GM23338 (cell line): ENCODE measurements at regions not wholly inside any gene's neighbourhood (a gene's known extent, or its start where the extent isn't known, plus 50 kb on each side); places are given as distances from the start of the nearest gene placed in this dataset.

ENCODE experiments used
- ATAC-seq: fragments of 200-7000 bp; cut with Tn5 transposase; 3 replicates; pipeline ENCODE4 v1.9.1; 2020
- DNase-seq: peaks from one replicate; pipeline ENCODE4 v3.0.0-alpha.2; 2015; ENCODE audit warnings: low spot score
- H2AFZ ChIP-seq: fragments of 200-600 bp; sonication (generic); 2 replicates; pipeline ENCODE4 v1.8.0; 2016; ENCODE audit warnings: antibody characterized with exemption, mild to moderate bottlenecking, moderate library complexity
- H3F3A ChIP-seq: fragments of 200-600 bp; sonication (generic); replicated peaks from 2 replicates; pipeline ENCODE4 v1.8.0; 2017; ENCODE audit warnings: antibody characterized with exemption, mixed run types, low read depth
- H3K27ac ChIP-seq: fragments of 200-600 bp; sonication (generic); 2 replicates; pipeline ENCODE4 v1.6.1; 2016; ENCODE audit warnings: low read depth
- H3K27me3 ChIP-seq: fragments of 200-600 bp; sonication (generic); 2 replicates; pipeline ENCODE4 v1.8.0; 2016; ENCODE audit warnings: mild to moderate bottlenecking, mixed run types, moderate library complexity; ENCODE audit not compliant: insufficient read depth
- H3K36me3 ChIP-seq: fragments of 200-600 bp; sonication (generic); 2 replicates; pipeline ENCODE4 v1.8.0; 2016; ENCODE audit warnings: mild to moderate bottlenecking; ENCODE audit not compliant: insufficient read depth
- H3K4me1 ChIP-seq: fragments of 200-600 bp; sonication (generic); 2 replicates; pipeline ENCODE4 v1.8.0; 2016; ENCODE audit warnings: mild to moderate bottlenecking, moderate library complexity; ENCODE audit not compliant: insufficient read depth
- H3K4me2 ChIP-seq: fragments of 200-600 bp; sonication (generic); 2 replicates; pipeline ENCODE4 v1.7.1; 2017; ENCODE audit warnings: mixed run types
- H3K4me3 ChIP-seq: fragments of 200-600 bp; sonication (generic); 2 replicates; pipeline ENCODE4 v1.6.1; 2016; ENCODE audit warnings: mixed run types
- H3K79me2 ChIP-seq: fragments of 200-600 bp; sonication (generic); replicated peaks from 2 replicates; pipeline ENCODE4 v1.8.0; 2017; ENCODE audit warnings: mild to moderate bottlenecking; ENCODE audit not compliant: insufficient read depth
- H3K9me2 ChIP-seq: fragments of 200-600 bp; sonication (generic); 2 replicates; pipeline ENCODE4 v1.8.0; 2017; ENCODE audit not compliant: insufficient read depth
- H4K20me1 ChIP-seq: fragments of 200-600 bp; sonication (generic); replicated peaks from 2 replicates; pipeline ENCODE4 v1.8.0; 2017; ENCODE audit warnings: mild to moderate bottlenecking; ENCODE audit not compliant: insufficient read depth
- H3K27ac Mint-ChIP-seq: 2 replicates; pipeline ENCODE4 v1.8.0; 2020; ENCODE audit warnings: inconsistent platforms, mild to moderate bottlenecking, moderate library complexity, mixed read lengths
- H3K27me3 Mint-ChIP-seq: 3 replicates; pipeline ENCODE4 v1.8.0; 2022; ENCODE audit warnings: low read depth, mild to moderate bottlenecking, moderate library complexity, mixed read lengths, inconsistent platforms; ENCODE audit not compliant: insufficient read depth, poor library complexity
- H3K36me3 Mint-ChIP-seq: 3 replicates; pipeline ENCODE4 v1.8.0; 2021; ENCODE audit warnings: low read depth, mild to moderate bottlenecking, inconsistent platforms, moderate library complexity, mixed read lengths
- H3K4me1 Mint-ChIP-seq: 3 replicates; pipeline ENCODE4 v1.8.0; 2020; ENCODE audit warnings: mild to moderate bottlenecking, inconsistent platforms, mixed read lengths
- H3K4me3 Mint-ChIP-seq: 3 replicates; pipeline ENCODE4 v1.8.0; 2021; ENCODE audit warnings: moderate library complexity, mild to moderate bottlenecking, inconsistent platforms, mixed read lengths
- H3K9me3 Mint-ChIP-seq: 3 replicates; pipeline ENCODE4 v1.8.0; 2020; ENCODE audit warnings: moderate library complexity, mild to moderate bottlenecking, inconsistent platforms, mixed read lengths
- CREB1 ChIP-seq: fragments of 250-450 bp; sonication (Bioruptor Pico); IDR thresholded peaks from 2 replicates; pipeline ENCODE4 v1.5.0; 2020; ENCODE audit warnings: low read depth, mild to moderate bottlenecking, moderate library complexity
- CTCF ChIP-seq, 2 experiments: fragments of 200-600 bp in 1 of 2; sonication (generic) in 1 of 2; conservative IDR thresholded peaks; 2 replicates each; pipeline versions ENCODE4 v1.5.1 to v1.6.1; 2016 to 2017; ENCODE audit warnings: antibody characterized with exemption in 2 of 2, low read depth in 2 of 2, mild to moderate bottlenecking in 2 of 2, moderate library complexity in 1 of 2
- EZH2 ChIP-seq: fragments of 200-600 bp; sonication (generic); IDR thresholded peaks from one replicate; pipeline ENCODE4 v1.8.0; 2017; ENCODE audit warnings: antibody characterized with exemption, mild to moderate bottlenecking, low read depth; ENCODE audit not compliant: unreplicated experiment
- EZH2phosphoT487 ChIP-seq: fragments of 200-600 bp; sonication (generic); IDR thresholded peaks from one replicate; pipeline ENCODE4 v1.8.1; 2018; ENCODE audit warnings: antibody characterized with exemption; ENCODE audit not compliant: unreplicated experiment
- STAT1 ChIP-seq: IDR thresholded peaks from one replicate; pipeline ENCODE4 v1.6.1; 2016; ENCODE audit warnings: antibody characterized with exemption; ENCODE audit not compliant: unreplicated experiment
- ZNF114 ChIP-seq: fragments of 250-450 bp; sonication (Bioruptor Pico); IDR thresholded peaks from 2 replicates; pipeline ENCODE4 v1.5.0; 2020; ENCODE audit warnings: mild to moderate bottlenecking, moderate library complexity
- TF ChIP-seq, protein P1 (sequence below): fragments of 250-450 bp; sonication (Bioruptor Pico); IDR thresholded peaks from 2 replicates; pipeline ENCODE4 v1.5.0; 2020; ENCODE audit warnings: mild to moderate bottlenecking, moderate library complexity
- TF ChIP-seq, protein P2 (sequence below): IDR thresholded peaks from 2 replicates; pipeline ENCODE4 v1.6.1; 2016; ENCODE audit warnings: antibody characterized with exemption

- TF ChIP-seq, protein P1, sequence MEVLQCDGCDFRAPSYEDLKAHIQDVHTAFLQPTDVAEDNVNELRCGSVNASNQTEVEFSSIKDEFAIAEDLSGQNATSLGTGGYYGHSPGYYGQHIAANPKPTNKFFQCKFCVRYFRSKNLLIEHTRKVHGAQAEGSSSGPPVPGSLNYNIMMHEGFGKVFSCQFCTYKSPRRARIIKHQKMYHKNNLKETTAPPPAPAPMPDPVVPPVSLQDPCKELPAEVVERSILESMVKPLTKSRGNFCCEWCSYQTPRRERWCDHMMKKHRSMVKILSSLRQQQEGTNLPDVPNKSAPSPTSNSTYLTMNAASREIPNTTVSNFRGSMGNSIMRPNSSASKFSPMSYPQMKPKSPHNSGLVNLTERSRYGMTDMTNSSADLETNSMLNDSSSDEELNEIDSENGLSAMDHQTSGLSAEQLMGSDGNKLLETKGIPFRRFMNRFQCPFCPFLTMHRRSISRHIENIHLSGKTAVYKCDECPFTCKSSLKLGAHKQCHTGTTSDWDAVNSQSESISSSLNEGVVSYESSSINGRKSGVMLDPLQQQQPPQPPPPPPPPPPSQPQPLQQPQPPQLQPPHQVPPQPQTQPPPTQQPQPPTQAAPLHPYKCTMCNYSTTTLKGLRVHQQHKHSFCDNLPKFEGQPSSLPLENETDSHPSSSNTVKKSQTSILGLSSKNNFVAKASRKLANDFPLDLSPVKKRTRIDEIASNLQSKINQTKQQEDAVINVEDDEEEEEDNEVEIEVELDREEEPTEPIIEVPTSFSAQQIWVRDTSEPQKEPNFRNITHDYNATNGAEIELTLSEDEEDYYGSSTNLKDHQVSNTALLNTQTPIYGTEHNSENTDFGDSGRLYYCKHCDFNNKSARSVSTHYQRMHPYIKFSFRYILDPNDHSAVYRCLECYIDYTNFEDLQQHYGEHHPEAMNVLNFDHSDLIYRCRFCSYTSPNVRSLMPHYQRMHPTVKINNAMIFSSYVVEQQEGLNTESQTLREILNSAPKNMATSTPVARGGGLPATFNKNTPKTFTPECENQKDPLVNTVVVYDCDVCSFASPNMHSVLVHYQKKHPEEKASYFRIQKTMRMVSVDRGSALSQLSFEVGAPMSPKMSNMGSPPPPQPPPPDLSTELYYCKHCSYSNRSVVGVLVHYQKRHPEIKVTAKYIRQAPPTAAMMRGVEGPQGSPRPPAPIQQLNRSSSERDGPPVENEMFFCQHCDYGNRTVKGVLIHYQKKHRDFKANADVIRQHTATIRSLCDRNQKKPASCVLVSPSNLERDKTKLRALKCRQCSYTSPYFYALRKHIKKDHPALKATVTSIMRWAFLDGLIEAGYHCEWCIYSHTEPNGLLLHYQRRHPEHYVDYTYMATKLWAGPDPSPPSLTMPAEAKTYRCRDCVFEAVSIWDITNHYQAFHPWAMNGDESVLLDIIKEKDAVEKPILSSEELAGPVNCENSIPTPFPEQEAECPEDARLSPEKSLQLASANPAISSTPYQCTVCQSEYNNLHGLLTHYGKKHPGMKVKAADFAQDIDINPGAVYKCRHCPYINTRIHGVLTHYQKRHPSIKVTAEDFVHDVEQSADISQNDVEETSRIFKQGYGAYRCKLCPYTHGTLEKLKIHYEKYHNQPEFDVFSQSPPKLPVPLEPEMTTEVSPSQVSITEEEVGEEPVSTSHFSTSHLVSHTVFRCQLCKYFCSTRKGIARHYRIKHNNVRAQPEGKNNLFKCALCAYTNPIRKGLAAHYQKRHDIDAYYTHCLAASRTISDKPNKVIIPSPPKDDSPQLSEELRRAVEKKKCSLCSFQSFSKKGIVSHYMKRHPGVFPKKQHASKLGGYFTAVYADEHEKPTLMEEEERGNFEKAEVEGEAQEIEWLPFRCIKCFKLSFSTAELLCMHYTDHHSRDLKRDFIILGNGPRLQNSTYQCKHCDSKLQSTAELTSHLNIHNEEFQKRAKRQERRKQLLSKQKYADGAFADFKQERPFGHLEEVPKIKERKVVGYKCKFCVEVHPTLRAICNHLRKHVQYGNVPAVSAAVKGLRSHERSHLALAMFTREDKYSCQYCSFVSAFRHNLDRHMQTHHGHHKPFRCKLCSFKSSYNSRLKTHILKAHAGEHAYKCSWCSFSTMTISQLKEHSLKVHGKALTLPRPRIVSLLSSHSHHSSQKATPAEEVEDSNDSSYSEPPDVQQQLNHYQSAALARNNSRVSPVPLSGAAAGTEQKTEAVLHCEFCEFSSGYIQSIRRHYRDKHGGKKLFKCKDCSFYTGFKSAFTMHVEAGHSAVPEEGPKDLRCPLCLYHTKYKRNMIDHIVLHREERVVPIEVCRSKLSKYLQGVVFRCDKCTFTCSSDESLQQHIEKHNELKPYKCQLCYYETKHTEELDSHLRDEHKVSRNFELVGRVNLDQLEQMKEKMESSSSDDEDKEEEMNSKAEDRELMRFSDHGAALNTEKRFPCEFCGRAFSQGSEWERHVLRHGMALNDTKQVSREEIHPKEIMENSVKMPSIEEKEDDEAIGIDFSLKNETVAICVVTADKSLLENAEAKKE (CRISPR knock-in tag) = no peak
- no peak for TF ChIP-seq STAT1
- no peak for TF ChIP-seq EZH2
- no peak for TF ChIP-seq CREB1
Measured at GRCh38 chr6:19036196-19036555, 649.0 kb downstream of the RNF144B start (continued).

- Histone ChIP-seq H2AFZ (no peak overlapping the region), H3K27ac (no peak overlapping the region), H4K20me1 (no peaks in the 10 kb centered on the region), H3K9me2 (peaks cover 7% of the 10 kb centered on the region; the same call in 1 of the 2 replicates), H3K4me3 (no peak overlapping the region), H3K4me2 (no peak overlapping the region), H3K79me2 (no peaks in the 10 kb centered on the region), H3K4me1 (no peaks in the 10 kb centered on the region), H3K27me3 (no peaks in the 10 kb centered on the region), H3K36me3 (no peaks in the 10 kb centered on the region), H3F3A (no peaks in the 10 kb centered on the region)
- Mint-ChIP-seq H3K4me1 (peaks cover 4% of the 10 kb centered on the region; the same call in 1 of the 3 replicates), H3K9me3 (no peaks in the 10 kb centered on the region), H3K27ac (no peak overlapping the region), H3K4me3 (no peak overlapping the region), H3K36me3 (no peaks in the 10 kb centered on the region), H3K27me3 (no peaks in the 10 kb centered on the region)
- DNase-seq = no peak
- no peak for ATAC-seq
- TF ChIP-seq CTCF (conservative IDR thresholded peaks at IDR 0.05; ENCODE audit: low read depth in 2 of 2) (no peak), ZNF114 (CRISPR knock-in tag) (no peak), EZH2phosphoT487 (no peak), STAT1 (no peak)
- TF ChIP-seq, protein P2, sequence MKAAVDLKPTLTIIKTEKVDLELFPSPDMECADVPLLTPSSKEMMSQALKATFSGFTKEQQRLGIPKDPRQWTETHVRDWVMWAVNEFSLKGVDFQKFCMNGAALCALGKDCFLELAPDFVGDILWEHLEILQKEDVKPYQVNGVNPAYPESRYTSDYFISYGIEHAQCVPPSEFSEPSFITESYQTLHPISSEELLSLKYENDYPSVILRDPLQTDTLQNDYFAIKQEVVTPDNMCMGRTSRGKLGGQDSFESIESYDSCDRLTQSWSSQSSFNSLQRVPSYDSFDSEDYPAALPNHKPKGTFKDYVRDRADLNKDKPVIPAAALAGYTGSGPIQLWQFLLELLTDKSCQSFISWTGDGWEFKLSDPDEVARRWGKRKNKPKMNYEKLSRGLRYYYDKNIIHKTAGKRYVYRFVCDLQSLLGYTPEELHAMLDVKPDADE = no peak
Measured at GRCh38 chr6:19037607-19038006, 650.5 kb downstream of the RNF144B start.
